ENCODE measurements at regions not wholly inside any gene's neighbourhood (a gene's known extent, or its start where the extent isn't known, plus 50 kb on each side); places are given as distances from the start of the nearest gene placed in this dataset.

DNA sequence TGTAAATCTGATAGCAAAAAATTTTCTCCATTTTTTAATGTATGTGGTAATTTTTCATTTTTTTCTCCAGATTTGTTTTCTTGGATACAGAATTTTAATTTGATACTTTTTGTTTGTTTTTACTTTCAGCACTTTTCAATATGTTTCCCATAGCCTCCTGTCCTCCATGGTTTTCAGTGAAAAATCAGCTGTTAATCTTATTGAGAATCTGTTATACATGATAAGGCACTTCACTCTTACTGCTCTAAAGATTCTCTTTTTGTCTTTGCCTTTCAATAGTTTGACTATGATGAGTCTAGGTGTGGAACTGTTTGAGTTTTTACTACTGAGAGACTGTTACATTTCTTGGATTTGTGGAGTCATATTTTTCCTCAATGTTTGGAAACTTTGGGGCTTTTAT is 455.7 kb upstream of the NUDT12 start:
- TF ChIP-seq, protein P1, sequence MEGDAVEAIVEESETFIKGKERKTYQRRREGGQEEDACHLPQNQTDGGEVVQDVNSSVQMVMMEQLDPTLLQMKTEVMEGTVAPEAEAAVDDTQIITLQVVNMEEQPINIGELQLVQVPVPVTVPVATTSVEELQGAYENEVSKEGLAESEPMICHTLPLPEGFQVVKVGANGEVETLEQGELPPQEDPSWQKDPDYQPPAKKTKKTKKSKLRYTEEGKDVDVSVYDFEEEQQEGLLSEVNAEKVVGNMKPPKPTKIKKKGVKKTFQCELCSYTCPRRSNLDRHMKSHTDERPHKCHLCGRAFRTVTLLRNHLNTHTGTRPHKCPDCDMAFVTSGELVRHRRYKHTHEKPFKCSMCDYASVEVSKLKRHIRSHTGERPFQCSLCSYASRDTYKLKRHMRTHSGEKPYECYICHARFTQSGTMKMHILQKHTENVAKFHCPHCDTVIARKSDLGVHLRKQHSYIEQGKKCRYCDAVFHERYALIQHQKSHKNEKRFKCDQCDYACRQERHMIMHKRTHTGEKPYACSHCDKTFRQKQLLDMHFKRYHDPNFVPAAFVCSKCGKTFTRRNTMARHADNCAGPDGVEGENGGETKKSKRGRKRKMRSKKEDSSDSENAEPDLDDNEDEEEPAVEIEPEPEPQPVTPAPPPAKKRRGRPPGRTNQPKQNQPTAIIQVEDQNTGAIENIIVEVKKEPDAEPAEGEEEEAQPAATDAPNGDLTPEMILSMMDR (IDR thresholded peaks at IDR 0.05; ENCODE audit: low read depth, low read length) = no peak
- no peak for TF ChIP-seq EZH2phosphoT487 (IDR thresholded peaks at IDR 0.05; ENCODE audit: low read depth)
